ENCODE measurements at regions not wholly inside any gene's neighbourhood (a gene's known extent, or its start where the extent isn't known, plus 50 kb on each side); places are given as distances from the start of the nearest gene placed in this dataset.
"Not testable (repeated sequence)": the region's sequence is repeated elsewhere in the genome, so short reads cannot be mapped to it uniquely, and the experiment has no call there.

DNA sequence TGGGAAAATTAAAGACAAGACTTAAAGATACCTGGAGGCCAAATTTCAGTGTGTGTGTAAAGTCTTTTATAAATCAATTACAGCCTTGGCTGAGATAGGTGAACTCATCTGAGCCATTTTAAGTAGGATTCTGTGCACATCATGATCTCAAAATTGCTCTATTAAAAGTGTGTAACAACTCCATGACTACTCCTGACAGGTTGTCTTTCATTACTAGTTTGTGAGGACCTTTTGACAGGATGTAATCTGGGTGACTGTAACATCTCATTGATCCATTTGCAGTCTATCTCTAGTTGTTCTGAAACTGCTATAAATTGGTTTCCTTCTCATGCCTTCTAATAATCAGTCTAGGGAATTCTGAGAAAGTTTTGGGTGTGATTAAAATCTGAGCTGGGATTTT, 753.3 kb downstream of the SLITRK5 start:
- DNase-seq (ENCODE audit: low spot score) = no peak

DNA sequence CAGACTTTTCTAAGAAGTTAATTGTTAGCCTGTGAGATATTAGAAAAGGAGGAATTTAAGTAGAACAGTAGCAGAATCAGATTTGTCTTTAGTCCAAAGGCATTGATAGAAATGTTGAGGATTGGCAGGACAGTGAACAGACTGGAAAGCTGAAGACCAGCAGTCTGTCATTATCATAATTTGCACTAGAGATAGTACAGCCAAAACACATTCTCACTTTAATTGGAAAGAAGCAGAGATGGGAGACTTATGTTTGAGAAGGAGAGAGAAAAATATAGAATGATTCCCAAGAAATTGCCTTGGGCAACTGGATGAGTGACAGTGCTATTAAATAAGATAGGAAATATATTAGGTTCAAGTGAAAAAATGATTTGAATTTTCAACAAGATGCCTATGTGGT, 755.5 kb downstream of the SLITRK5 start:
- no peak for DNase-seq (ENCODE audit: low spot score)

DNA sequence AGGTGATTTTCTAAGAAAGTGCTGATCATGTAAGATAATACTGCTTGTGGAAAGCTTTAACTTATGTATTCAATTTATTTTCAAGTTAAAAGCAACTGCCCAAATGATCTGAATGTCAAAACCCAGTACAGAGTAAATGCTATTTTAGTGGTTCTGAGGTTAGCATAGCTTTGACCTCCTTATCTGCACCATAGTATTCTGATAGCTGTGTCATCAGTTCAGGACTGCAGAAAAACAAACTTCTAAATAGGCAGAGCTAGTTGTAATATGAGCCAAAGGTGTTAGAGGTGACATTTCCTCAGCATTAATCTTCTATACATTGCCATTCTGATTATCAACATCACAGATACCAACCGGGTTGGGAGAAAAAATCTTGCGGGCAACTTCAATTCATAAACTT, 758.7 kb downstream of the SLITRK5 start:
- no peak for DNase-seq (ENCODE audit: low spot score)

DNA sequence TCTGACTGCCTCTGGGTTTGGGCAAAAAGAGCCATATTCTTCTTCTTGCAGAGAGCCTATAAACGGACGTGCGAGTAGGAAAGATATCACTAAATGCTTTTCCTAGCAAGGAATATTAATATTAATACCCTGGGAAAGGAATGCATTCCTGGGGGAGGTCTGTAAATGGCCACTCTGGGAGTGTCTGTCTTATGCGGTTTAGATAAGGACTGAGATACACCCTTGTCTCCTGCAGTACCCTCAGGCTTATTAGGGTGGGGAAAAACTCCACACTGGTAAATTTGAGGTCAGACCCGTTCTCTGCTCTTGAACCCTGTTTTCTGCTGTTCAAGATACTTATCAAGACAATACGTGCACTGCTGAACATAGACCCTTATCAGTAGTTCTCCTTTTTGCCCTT, 763.8 kb downstream of the SLITRK5 start:
- no peak for DNase-seq (ENCODE audit: low spot score)

DNA sequence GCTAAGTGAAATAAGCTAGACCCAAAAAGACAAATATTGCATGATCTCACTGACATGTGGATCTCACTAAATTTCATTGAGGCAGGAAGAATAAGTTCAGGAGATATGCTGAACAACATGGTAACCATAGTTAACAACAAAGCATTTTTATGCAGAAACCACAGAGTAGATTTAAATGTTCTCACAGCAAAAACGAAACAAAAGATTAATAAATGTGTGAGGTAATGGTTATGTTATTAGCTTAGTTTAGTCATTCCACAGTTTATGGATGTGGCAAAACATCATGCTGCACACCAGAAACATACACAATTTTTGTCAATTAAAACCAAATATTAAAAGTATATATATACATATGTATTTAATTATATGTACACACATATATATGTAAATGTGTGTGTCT, 765.8 kb downstream of the SLITRK5 start:
- DNase-seq (ENCODE audit: low spot score) = no peak

DNA sequence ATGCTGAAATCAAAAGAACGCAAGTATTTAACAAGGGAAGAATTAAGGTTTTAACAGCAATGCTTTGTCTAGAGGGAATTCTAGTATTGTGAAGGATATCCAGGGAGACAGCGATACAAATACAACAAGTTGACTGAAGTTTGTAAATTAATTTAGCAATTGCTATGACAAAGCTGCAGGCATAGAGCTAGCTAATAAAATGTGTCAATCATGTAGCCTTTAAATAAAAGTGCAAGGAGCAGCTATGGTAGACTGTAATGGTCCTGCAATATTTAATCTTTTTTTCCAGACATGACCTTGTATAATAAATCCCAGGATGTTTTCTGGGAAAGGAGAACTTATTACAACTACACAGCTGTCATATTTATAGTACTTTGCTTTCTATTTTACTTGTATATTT, 779.3 kb downstream of the SLITRK5 start:
- DNase-seq (ENCODE audit: low spot score) = no peak

DNA sequence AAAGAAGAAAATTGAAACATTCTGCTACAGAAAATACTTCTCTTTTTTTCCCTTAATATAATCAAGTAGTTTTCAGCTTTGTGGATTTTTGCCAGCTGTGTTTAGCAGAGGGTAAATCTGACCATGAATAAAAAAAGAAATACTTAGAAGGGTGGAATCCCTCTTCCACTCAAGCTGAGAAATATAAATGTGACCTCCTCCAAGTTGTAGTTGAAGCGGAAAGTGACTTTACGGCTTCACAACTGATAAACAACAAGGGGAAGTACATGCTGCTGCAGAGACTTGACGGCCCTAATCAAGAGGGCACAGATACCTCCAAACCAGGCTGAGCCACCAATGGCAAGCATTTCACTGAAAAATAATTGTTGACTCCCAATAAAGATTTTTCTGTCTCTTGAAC, 785.0 kb downstream of the SLITRK5 start:
- DNase-seq (ENCODE audit: low spot score) = no peak

DNA sequence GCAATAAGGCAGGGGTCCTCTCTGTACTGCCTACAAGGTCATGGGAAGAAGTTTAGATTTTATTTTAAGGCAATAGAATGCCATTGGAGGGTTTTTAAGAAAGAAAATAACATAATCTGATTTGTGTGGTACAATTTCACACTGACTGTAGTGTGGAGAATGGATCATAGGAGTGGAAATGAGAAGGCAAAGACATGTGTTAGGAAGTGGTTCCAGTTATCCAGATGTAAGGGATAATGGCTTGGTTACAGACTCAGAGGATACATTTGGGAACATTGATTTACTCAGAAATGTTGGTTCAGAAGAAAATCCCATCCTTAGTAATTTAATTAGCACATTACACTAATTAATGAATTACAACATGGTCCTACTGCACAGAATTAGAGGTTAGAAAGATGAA, 788.2 kb downstream of the SLITRK5 start:
- no peak for DNase-seq (ENCODE audit: low spot score)

DNA sequence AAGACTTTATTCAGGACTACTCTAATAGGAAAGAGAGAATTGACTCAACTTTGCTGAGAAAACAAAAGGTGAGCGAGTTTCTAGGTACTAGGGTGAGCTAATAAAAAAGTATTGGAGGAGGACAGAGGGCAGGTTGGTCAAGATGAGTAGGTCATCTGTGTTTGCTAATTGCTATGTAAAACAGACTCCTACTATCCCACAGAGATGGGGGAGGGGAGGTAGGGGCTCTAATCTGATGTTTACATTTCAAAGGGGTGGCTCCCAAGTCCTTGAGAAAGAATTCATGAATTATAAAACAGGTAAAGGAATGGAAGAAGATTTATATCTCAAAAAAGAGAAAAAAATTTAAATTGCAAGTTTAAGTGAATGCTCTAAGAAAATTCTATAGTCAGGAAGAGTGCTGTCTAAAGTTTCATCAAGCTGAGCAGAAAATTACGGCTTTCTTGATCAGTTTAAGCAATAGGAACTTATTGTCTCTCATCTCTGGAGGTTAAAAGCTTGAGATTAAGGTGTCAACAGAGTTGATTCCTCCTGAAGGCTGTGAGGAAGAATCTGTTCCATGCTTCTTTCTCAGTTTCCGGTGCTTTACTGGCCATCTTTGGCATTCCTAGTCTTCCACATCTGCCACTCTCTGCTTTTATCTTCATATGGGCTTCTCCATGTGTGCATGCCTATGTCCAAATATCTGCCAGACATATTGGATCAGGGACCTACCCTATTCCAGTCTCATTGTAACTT, 790.3 kb downstream of the SLITRK5 start:
- DNase-seq (ENCODE audit: low spot score) = no peak

DNA sequence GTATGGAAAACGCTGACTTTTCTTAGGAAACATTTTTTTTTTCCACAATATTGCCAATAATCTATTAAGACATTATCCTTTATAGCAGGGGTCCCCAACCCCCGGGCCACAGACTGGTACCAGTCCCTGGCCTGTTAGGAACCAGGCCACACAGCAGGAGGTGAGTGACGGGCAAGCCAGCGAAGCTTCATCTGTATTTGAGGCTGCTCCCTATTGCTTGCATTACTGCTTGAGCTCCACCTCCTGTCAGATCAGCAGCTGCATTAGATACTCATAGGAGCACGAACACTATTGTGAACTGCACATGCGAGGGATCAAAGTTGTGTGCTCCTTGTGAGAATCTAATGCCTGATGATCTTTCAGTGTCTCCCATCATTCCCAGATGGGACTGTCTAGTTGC, 793.7 kb downstream of the SLITRK5 start:
- no peak for DNase-seq (ENCODE audit: low spot score)

DNA sequence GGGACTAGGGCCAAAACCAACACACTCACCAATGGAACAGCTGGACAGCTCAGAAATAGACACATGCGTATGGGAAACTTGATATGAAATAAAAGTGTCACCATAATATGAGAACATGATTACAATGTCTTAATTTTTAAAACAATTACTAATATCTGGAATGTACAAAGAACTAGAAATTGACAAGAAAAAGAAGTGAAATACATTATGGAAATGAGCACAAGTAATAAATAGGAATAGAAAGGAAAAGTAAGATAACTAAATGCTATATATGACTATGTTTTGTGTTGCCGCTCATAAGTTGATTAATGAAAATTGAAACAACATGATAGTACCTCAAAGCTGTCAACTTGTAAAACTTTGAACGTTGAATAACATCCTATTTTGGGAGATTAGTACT, 801.1 kb downstream of the SLITRK5 start:
- DNase-seq (ENCODE audit: low spot score) = no peak

DNA sequence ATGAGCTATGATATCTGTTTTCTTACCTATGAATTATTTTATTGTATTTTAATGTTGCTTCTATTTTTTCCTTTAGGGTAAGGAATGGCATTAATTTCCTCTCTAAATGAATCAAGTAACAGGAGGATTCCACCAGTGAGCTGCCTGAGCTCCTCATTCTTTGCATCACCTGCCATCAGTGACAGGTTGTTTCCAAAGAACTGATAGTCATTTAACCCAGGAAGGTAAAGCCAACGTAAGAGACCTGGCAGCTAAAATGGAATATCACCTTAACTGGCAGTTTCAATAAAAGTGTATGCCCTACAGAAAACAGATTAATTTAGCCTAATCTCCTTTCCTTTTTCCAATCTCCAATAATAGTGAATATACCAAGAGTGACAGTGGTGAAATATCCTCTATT, 812.0 kb downstream of the SLITRK5 start:
- no peak for DNase-seq (ENCODE audit: low spot score)

DNA sequence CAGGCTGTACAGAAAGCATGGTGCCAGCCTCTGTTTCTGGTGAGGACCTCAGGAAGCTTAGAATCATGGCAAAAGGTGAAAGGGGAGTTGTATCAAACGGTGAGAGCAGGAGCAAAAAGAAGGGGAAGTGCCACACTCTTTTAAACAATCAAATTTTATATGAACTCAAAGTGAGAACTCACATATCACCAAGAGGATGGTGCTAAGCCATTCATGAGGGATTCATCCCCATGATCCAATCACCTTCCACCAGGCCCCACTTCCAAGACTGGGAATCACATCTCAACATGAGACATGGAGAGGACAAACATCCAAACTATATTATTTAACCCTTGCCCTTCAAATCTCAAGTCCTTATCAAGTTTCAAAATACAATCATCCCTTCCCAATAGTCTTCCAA, 836.7 kb downstream of the SLITRK5 start:
- DNase-seq (ENCODE audit: low spot score) = no peak

DNA sequence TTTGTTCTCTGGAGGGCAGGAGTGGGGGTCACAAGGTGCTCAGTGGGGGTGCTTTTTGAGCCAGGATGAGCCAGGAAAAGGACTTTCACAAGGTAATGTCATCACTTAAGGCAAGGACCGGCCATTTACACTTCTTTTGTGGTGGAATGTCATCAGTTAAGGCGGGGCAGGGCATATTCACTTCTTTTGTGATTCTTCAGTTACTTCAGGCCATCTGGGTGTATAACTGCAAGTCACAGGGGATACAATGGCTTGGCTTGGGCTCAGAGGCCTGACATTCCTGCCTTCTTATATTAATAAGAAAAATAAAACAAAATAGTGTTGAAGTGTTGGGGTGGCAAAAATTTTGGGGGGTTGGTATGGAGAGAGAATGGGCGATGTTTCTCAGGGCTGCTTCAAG, 841.8 kb downstream of the SLITRK5 start:
- not testable (repeated sequence) for DNase-seq (ENCODE audit: low spot score)

DNA sequence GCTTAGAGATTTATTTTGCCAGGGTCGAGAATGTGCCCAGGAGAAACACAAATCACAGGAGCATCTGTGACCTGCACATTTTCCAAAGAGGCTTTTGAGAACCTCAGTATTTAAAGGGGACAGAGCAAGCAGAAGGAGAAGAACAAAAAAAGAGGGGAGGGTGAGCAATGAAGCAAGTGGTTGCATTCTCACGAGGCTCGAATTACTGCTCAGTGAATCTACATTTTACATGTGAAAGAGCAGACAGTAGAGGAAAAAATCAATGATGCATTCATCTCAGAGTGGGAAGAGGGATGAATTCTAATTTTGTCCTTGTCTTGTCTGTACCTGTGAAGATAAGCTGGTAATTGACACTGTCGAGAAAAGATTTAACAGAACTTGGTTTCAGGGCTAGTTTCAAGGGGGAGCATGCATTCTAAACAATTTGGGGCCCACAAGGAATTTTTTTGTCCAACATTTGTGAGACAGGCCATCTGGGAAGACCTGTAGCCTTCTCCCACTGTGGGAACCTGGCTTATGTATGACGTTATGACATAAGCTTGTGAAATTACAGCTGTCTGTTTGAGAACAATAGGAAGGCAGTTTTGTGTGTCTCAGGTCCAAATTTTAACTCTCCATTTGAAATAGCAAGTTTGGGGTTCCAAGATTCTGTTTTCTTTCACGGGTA, 855.1 kb downstream of the SLITRK5 start:
- no peak for DNase-seq (ENCODE audit: low spot score)

DNA sequence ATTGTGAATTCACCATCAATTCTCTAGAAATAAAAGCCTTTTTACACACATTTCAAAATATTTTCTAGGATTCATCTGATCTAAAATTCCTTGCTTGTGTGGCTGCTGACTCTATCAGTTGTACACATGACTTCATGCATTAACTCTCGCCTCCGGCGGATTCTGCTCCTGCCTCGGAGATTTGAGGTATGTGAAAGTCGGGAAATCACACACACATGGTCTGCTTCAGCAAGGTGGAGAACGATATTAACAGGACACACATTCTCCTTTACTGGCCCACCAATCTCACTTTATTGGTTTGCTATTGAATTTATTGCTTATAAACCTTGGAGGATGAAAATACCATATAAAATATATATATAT, 855.7 kb downstream of the SLITRK5 start:
- DNase-seq (ENCODE audit: low spot score) = no peak

DNA sequence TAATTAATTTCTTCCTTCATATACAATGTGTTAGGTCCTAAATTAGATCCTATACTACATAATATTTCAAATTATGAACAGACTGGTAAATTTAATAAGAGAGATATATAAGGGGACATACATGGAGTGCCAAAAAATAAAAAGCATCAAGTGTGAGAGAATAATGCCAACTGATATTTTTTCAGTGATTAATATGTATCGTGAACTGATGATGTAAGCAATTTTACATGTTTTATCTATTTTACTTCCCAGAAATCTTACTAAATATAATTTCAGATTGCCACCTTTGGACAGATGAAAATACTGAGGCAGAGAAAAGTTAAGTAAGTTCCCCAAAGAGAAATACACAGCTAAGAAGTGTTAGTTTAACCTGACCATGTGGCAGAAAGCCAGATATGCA, 870.8 kb downstream of the SLITRK5 start:
- no peak for DNase-seq (ENCODE audit: low spot score)

DNA sequence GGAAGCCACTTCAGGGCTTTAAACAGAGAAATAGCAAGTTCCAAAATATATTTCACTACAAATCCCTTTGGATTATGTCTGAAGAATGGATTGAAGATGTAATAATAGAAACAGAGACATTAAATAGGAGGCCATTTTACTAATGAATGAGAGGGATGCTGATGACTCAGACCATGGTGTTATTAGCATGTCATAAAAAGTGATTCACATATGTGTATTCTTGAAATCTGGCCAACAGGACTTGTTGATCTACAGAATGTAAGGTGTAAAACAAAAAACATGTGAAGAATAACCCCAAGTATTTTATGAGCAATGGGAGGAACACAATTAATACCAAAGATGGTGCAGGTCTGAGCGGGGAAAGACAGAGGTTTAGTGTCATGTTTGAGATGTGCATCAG, 873.7 kb downstream of the SLITRK5 start:
- no peak for DNase-seq (ENCODE audit: low spot score)

DNA sequence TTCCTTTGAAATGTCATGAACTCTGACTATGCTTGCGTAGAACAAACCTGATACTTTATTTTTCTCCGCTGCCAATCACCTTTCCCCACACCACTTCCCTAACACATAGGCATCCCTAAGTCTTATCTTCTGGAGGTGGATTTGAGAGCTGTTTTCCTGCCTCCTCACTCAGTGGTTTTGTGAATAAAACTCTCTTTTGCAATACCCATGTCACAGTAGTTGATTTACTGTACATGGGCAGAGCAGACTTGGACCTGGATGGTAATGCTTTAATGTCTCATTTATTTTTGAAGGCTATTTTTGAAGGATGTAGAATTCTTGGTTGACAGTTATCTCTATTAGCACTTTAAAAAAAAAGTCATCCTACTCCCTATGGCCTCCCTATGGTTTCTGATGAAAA, 881.8 kb downstream of the SLITRK5 start:
- no peak for DNase-seq (ENCODE audit: low spot score)

DNA sequence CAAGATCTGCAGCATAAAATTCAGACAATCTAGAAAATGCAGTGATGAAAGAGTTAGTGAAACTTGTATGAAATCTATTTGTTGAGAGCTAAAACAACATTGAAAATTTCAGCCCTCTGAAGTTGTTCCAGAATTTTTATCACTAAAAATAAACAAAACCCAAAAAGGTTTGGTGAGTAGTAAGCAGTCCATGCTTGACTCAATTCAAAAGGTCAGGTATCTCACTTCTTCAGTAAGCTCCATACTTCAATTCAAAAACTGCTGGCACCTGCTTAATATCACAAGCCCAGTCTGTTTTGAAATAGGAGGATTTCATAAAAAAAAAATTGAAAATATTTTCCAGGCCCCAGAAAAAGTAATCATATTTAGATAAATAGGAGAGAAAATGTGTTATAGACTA, 894.4 kb downstream of the SLITRK5 start:
- DNase-seq (ENCODE audit: low spot score) = no peak

DNA sequence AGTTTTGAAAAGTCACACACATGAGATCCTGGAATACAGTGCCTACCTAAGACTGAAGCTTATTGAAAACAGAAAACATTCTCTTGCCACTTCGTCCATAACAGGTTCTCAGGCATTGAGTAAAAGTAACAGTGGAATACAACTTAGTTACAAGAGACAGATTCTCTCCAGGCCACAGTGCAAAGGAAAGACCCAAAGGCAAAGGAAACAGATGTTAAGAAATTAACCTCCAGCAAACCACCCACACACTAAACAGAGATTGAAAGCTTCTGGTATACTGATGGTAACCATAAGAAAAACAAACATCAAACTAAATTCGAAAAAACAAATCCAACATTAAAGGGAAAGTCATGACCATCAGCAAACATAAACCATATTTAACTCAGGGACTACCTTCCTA, 914.7 kb downstream of the SLITRK5 start:
- no peak for DNase-seq (ENCODE audit: low spot score)

DNA sequence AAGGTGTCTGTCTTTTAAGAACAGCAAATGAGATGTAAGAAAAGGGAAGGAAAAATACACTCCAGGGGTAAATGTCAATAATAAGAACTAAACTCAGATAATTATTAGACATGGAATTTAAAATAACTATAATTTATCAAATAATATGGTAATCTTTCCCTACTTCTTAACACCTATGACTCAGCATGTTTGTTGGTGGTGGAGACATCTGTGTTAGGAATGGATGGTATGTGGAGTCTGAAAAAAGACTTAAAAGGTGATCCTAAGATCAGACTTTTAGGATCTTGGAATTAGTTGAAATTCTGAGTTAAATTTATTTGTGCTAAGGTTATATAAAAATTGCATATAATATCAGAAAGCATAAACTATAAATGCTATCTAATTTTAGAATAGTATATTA, 915.1 kb downstream of the SLITRK5 start:
- no peak for DNase-seq (ENCODE audit: low spot score)

DNA sequence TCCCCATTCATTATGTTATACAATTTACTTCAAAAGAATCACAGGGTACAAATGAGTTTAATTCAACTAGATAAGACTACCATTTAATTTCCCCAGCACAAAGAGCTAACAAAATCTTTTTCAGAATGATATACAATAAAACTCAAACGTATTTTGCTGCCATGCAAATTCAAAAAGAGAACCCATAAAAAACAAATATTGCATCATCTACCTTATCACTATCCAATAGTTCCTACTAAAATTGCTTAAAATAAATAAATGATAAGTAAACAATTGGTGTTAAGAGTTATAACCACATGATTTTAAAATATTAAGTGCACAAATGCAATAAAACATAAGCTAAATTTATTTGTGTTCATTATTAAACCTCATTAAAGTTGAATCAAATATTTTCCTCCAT, 919.4 kb downstream of the SLITRK5 start:
- DNase-seq (ENCODE audit: low spot score) = no peak

DNA sequence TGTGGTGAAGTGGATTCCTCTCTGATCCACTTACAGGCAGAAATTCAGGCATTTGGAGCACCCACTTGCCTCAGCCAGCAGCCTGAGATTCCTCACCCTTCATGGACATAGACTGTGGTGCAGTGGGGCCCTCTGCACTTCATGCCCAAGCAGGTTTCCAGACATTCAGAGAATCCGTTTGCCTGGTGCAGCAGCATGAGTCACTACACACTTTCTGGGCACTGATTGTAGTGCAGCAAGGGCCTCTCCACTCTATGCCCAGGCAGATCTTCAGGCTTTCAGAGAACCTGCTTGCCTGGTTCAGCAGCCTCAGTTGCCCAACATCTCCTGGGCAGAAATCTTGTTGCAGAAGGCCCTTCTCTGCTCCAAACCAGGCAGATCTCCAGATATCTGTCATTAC, 920.9 kb downstream of the SLITRK5 start:
- DNase-seq (ENCODE audit: low spot score) = no peak

Measured in mucosa of gallbladder (tissue), 1 donor.